OCI-LY3 (cell line): ENCODE measurements at regions not wholly inside any gene's neighbourhood (a gene's known extent, or its start where the extent isn't known, plus 50 kb on each side); places are given as distances from the start of the nearest gene placed in this dataset.

Source experiments
- EZH2phosphoT487 ChIP-seq: fragments of 200-600 bp; shearing (Covaris generic); IDR thresholded peaks from 2 replicates; pipeline ENCODE4 v1.6.1; 2018; ENCODE audit warnings: antibody characterized with exemption, mixed run types, low read depth
- TF ChIP-seq, protein P1 (sequence below): fragments of 200-600, 300-600 bp; sonication (generic); IDR thresholded peaks from 2 replicates; pipeline ENCODE4 v1.5.1; 2014; ENCODE audit warnings: antibody characterized with exemption, low read length, low read depth

DNA sequence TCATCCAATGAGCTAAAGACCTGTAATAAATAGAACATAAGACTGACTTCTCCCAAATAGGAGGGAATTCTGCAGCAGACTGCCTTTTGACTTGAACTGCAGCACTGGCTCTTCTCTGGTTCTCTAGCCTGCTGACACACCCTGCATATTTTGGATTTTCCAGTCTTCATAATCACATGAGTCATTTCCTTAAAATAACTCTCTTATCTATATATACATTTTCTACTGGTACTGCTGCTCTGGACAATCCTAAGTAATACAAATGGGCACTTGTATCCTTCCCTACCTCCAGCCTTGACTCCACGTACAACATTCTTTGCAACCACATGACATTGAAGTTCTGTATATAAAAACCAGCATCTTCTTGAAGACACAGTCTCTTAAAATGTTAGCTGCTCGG lies 429.4 kb upstream of the TMPRSS15 start:
- TF ChIP-seq, protein P1, sequence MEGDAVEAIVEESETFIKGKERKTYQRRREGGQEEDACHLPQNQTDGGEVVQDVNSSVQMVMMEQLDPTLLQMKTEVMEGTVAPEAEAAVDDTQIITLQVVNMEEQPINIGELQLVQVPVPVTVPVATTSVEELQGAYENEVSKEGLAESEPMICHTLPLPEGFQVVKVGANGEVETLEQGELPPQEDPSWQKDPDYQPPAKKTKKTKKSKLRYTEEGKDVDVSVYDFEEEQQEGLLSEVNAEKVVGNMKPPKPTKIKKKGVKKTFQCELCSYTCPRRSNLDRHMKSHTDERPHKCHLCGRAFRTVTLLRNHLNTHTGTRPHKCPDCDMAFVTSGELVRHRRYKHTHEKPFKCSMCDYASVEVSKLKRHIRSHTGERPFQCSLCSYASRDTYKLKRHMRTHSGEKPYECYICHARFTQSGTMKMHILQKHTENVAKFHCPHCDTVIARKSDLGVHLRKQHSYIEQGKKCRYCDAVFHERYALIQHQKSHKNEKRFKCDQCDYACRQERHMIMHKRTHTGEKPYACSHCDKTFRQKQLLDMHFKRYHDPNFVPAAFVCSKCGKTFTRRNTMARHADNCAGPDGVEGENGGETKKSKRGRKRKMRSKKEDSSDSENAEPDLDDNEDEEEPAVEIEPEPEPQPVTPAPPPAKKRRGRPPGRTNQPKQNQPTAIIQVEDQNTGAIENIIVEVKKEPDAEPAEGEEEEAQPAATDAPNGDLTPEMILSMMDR = no peak
- no peak for TF ChIP-seq EZH2phosphoT487
